ENCODE measurements at regions not wholly inside any gene's neighbourhood (a gene's known extent, or its start where the extent isn't known, plus 50 kb on each side); places are given as distances from the start of the nearest gene placed in this dataset.

GRCh38 chr18:22084547-22084946 lies 84.8 kb upstream of the GATA6 start:
- Histone ChIP-seq H3K4me3 (ENCODE audit: severe bottlenecking) (no peak overlapping the region), H3K4me1 (ENCODE audit: insufficient read depth, poor library complexity, severe bottlenecking) (no peaks in the 10 kb centered on the region), H3K27ac (ENCODE audit: poor library complexity, severe bottlenecking) (no peak overlapping the region), H3K27me3 (ENCODE audit: insufficient read depth, poor library complexity, severe bottlenecking) (no peaks in the 10 kb centered on the region), H3K9me3 (ENCODE audit: severe bottlenecking) (no peaks in the 10 kb centered on the region), H3K36me3 (ENCODE audit: low read depth) (no peaks in the 10 kb centered on the region)
- TF ChIP-seq CTCF (IDR thresholded peaks at IDR 0.05; ENCODE audit: poor library complexity, severe bottlenecking): no peak
- DNase-seq (ENCODE audit: low spot score) (no peak), ATAC-seq (ENCODE audit: low read depth) (no peak)

GRCh38 chr18:22086973-22087372 lies 82.4 kb upstream of the GATA6 start:
- H3K36me3 ChIP-seq (ENCODE audit: low read depth): no peaks in the 10 kb centered on the region
- no peaks in the 10 kb centered on the region for H3K9me3 ChIP-seq (ENCODE audit: severe bottlenecking)
- no peak for TF ChIP-seq CTCF (IDR thresholded peaks at IDR 0.05; ENCODE audit: poor library complexity, severe bottlenecking)
- H3K4me3 ChIP-seq (ENCODE audit: severe bottlenecking): no peak overlapping the region
- DNase-seq (ENCODE audit: low spot score) (no peak), ATAC-seq (ENCODE audit: low read depth) (no peak)
- no peak overlapping the region for H3K27ac ChIP-seq (ENCODE audit: poor library complexity, severe bottlenecking)
- no peaks in the 10 kb centered on the region for H3K27me3 ChIP-seq (ENCODE audit: insufficient read depth, poor library complexity, severe bottlenecking)
- H3K4me1 ChIP-seq (ENCODE audit: insufficient read depth, poor library complexity, severe bottlenecking): no peaks in the 10 kb centered on the region

GRCh38 chr18:22088029-22088428 lies 81.4 kb upstream of the GATA6 start:
- no peak for TF ChIP-seq CTCF (IDR thresholded peaks at IDR 0.05; ENCODE audit: poor library complexity, severe bottlenecking)
- no peaks in the 10 kb centered on the region for H3K4me1 ChIP-seq (ENCODE audit: insufficient read depth, poor library complexity, severe bottlenecking)
- no peak overlapping the region for H3K4me3 ChIP-seq (ENCODE audit: severe bottlenecking)
- H3K9me3 ChIP-seq (ENCODE audit: severe bottlenecking): no peaks in the 10 kb centered on the region
- DNase-seq (ENCODE audit: low spot score) (no peak), ATAC-seq (ENCODE audit: low read depth) (no peak)
- H3K36me3 ChIP-seq (ENCODE audit: low read depth): no peaks in the 10 kb centered on the region
- H3K27ac ChIP-seq (ENCODE audit: poor library complexity, severe bottlenecking): no peak overlapping the region
- no peaks in the 10 kb centered on the region for H3K27me3 ChIP-seq (ENCODE audit: insufficient read depth, poor library complexity, severe bottlenecking)

GRCh38 chr18:22088996-22089640 lies 80.3 kb upstream of the GATA6 start:
- H3K36me3 ChIP-seq (ENCODE audit: low read depth): no peaks in the 10 kb centered on the region
- no peaks in the 10 kb centered on the region for H3K4me1 ChIP-seq (ENCODE audit: insufficient read depth, poor library complexity, severe bottlenecking)
- DNase-seq (ENCODE audit: low spot score) (no peak), ATAC-seq (ENCODE audit: low read depth) (no peak)
- H3K9me3 ChIP-seq (ENCODE audit: severe bottlenecking): no peaks in the 10 kb centered on the region
- no peaks in the 10 kb centered on the region for H3K27me3 ChIP-seq (ENCODE audit: insufficient read depth, poor library complexity, severe bottlenecking)
- H3K27ac ChIP-seq (ENCODE audit: poor library complexity, severe bottlenecking): no peak overlapping the region
- no peak for TF ChIP-seq CTCF (IDR thresholded peaks at IDR 0.05; ENCODE audit: poor library complexity, severe bottlenecking)
- H3K4me3 ChIP-seq (ENCODE audit: severe bottlenecking): no peak overlapping the region

- H3K9me3 ChIP-seq (ENCODE audit: severe bottlenecking): no peaks in the 10 kb centered on the region
- no peaks in the 10 kb centered on the region for H3K27me3 ChIP-seq (ENCODE audit: insufficient read depth, poor library complexity, severe bottlenecking)
- no peak overlapping the region for H3K27ac ChIP-seq (ENCODE audit: poor library complexity, severe bottlenecking)
- no peaks in the 10 kb centered on the region for H3K36me3 ChIP-seq (ENCODE audit: low read depth)
- H3K4me3 ChIP-seq (ENCODE audit: severe bottlenecking): no peak overlapping the region
- no peak for ATAC-seq (ENCODE audit: low read depth)
- DNase-seq (ENCODE audit: low spot score): no peak
- H3K4me1 ChIP-seq (ENCODE audit: insufficient read depth, poor library complexity, severe bottlenecking): no peaks in the 10 kb centered on the region
- no peak for TF ChIP-seq CTCF (IDR thresholded peaks at IDR 0.05; ENCODE audit: poor library complexity, severe bottlenecking)
Measured at GRCh38 chr18:22091341-22091740, 78.0 kb upstream of the GATA6 start.
